IMR-90 (cell line): ENCODE measurements at regions not wholly inside any gene's neighbourhood (a gene's known extent, or its start where the extent isn't known, plus 50 kb on each side); places are given as distances from the start of the nearest gene placed in this dataset.

Experiments used
- ATAC-seq: fragments of 200-7000 bp; cut with Tn5 transposase; 2 replicates; pipeline ENCODE4 v1.9.1; 2020; ENCODE audit warnings: low read depth, mild to moderate bottlenecking, moderate library complexity
- BruUV-seq: library from RNA; stranded (reverse); fragments of 400-500 nt; replicated peaks from 2 replicates; lab custom pipeline; 2021; lab: Mats Ljungman, UMichigan
- CTCF ChIA-PET: fragments of 300-600 bp; formaldehyde crosslinking; extraction: SDS; loops from one replicate; lab custom pipeline; 2021; ENCODE audit warnings: antibody characterized with exemption; lab: Yijun Ruan, JAX
- POLR2A ChIA-PET: fragments of 300-600 bp; sonication (Branson Sonifier 250); formaldehyde crosslinking; loops from one replicate; lab custom pipeline; 2022; ENCODE audit warnings: antibody characterized with exemption; ENCODE audit not compliant: unreplicated experiment; lab: Charles Lee
- DNase-seq: peaks from one replicate; pipeline ENCODE4 v3.0.0; 2013
- H2AFZ ChIP-seq: replicated peaks from 2 replicates; pipeline ENCODE3; 2013; ENCODE audit warnings: low read length, mild to moderate bottlenecking; ENCODE audit not compliant: poor library complexity
- H2AK5ac ChIP-seq: 2 replicates; pipeline ENCODE4 v1.6.1; 2013; ENCODE audit warnings: low read depth, low read length, inconsistent platforms
- H2AK9ac ChIP-seq: replicated peaks from 2 replicates; pipeline ENCODE3; 2013; ENCODE audit warnings: mild to moderate bottlenecking, low read depth, low read length, moderate library complexity; ENCODE audit not compliant: poor library complexity
- H2BK120ac ChIP-seq: 2 replicates; pipeline ENCODE4 v1.6.1; 2013; ENCODE audit warnings: low read depth, low read length, inconsistent platforms
- H2BK15ac ChIP-seq: 3 replicates; pipeline ENCODE4 v1.6.1; 2013; ENCODE audit warnings: low read depth, low read length, inconsistent platforms
- H2BK20ac ChIP-seq: 2 replicates; pipeline ENCODE4 v1.6.1; 2013; ENCODE audit warnings: low read depth, mild to moderate bottlenecking, inconsistent platforms, low read length, moderate library complexity
- H2BK5ac ChIP-seq: 2 replicates; pipeline ENCODE4 v1.6.1; 2013; ENCODE audit warnings: mild to moderate bottlenecking, low read depth, low read length, inconsistent platforms; ENCODE audit not compliant: poor library complexity, severe bottlenecking
- H3K14ac ChIP-seq: replicated peaks from 2 replicates; pipeline ENCODE4 v1.6.1; 2013; ENCODE audit warnings: low read depth, low read length, inconsistent platforms
- H3K18ac ChIP-seq: 2 replicates; pipeline ENCODE4 v1.6.1; 2013; ENCODE audit warnings: low read depth, low read length, control low read depth
- H3K23ac ChIP-seq: 2 replicates; pipeline ENCODE4 v1.6.1; 2013; ENCODE audit warnings: low read depth, low read length, inconsistent platforms
- H3K27ac ChIP-seq: 2 replicates; pipeline ENCODE4 v1.5.1; 2013; ENCODE audit warnings: mild to moderate bottlenecking, control low read depth, low read length; ENCODE audit not compliant: insufficient read depth
- H3K27me3 ChIP-seq: 2 replicates; pipeline ENCODE4 v1.6.1; 2013; ENCODE audit warnings: low read length; ENCODE audit not compliant: control insufficient read depth, insufficient read depth
- H3K36me3 ChIP-seq: 2 replicates; pipeline ENCODE4 v1.6.1; 2013; ENCODE audit warnings: low read length, mixed read lengths; ENCODE audit not compliant: control insufficient read depth, insufficient read depth
- H3K4ac ChIP-seq: 2 replicates; pipeline ENCODE4 v1.6.1; 2013; ENCODE audit warnings: low read depth, low read length, inconsistent platforms
- H3K4me1 ChIP-seq: 2 replicates; pipeline ENCODE4 v1.6.1; 2013; ENCODE audit warnings: low read length, mixed read lengths; ENCODE audit not compliant: control insufficient read depth, insufficient read depth
- H3K4me2 ChIP-seq: 2 replicates; pipeline ENCODE4 v1.6.1; 2013; ENCODE audit warnings: low read depth, mild to moderate bottlenecking, control low read depth, low read length, moderate library complexity
- H3K4me3 ChIP-seq: 2 replicates; pipeline ENCODE4 v1.5.1; 2013; ENCODE audit warnings: low read depth, mild to moderate bottlenecking, control low read depth, low read length, moderate library complexity; ENCODE audit not compliant: insufficient read depth
- H3K56ac ChIP-seq: 2 replicates; pipeline ENCODE4 v1.6.1; 2013; ENCODE audit warnings: low read length, inconsistent platforms; ENCODE audit not compliant: insufficient read depth; ENCODE audit errors: extremely low read depth
- H3K79me1 ChIP-seq, 2 experiments: 2 replicates each; pipeline ENCODE4 v1.6.1; 2013; ENCODE audit warnings: low read length in 2 of 2, inconsistent platforms in 1 of 2, low read depth in 1 of 2
- H3K9ac ChIP-seq: 2 replicates; pipeline ENCODE4 v1.6.1; 2013; ENCODE audit warnings: low read depth, low read length, control low read depth
- H3K9me1 ChIP-seq: 2 replicates; pipeline ENCODE4 v1.6.1; 2013; ENCODE audit warnings: low read length, inconsistent platforms; ENCODE audit not compliant: insufficient read depth
- H3K9me3 ChIP-seq: 2 replicates; pipeline ENCODE4 v1.6.1; 2013; ENCODE audit warnings: low read length; ENCODE audit not compliant: control insufficient read depth, insufficient read depth
- H4K20me1 ChIP-seq: 2 replicates; pipeline ENCODE4 v1.6.1; 2013; ENCODE audit warnings: low read length, inconsistent platforms; ENCODE audit not compliant: insufficient read depth
- H4K5ac ChIP-seq: 2 replicates; pipeline ENCODE4 v1.6.1; 2013; ENCODE audit warnings: mild to moderate bottlenecking, low read depth, low read length, control low read depth
- H4K8ac ChIP-seq, 2 experiments: 2 replicates each; pipeline ENCODE4 v1.6.1; 2013; ENCODE audit warnings: low read depth in 2 of 2, low read length in 2 of 2, control low read depth in 1 of 2, inconsistent platforms in 1 of 2
- H4K91ac ChIP-seq: 2 replicates; pipeline ENCODE4 v1.6.1; 2013; ENCODE audit warnings: low read depth, low read length, inconsistent platforms; ENCODE audit not compliant: insufficient read depth
- BHLHE40 ChIP-seq: fragments of 150-350 bp; IDR thresholded peaks from 2 replicates; pipeline ENCODE4 v1.6.1; 2016; ENCODE audit warnings: mild to moderate bottlenecking, low read depth, low read length
- CEBPB ChIP-seq: IDR thresholded peaks from 2 replicates; pipeline ENCODE4 v1.6.1; 2012; ENCODE audit warnings: low read depth, low read length, improper control_type of control experiment
- CHD1 ChIP-seq: IDR thresholded peaks from 2 replicates; pipeline ENCODE4 v1.6.1; 2012; ENCODE audit warnings: low read depth, low read length, improper control_type of control experiment
- CTCF ChIP-seq: conservative IDR thresholded peaks from 2 replicates; pipeline ENCODE4 v1.5.1; 2012; ENCODE audit warnings: mild to moderate bottlenecking, low read depth, low read length, improper control_type of control experiment
- FOS ChIP-seq: fragments of 150-350 bp; IDR thresholded peaks from 2 replicates; pipeline ENCODE4 v1.6.1; 2016; ENCODE audit warnings: low read depth, low read length
- MAFK ChIP-seq: IDR thresholded peaks from 2 replicates; pipeline ENCODE4 v1.6.1; 2012; ENCODE audit warnings: low read depth, low read length, improper control_type of control experiment
- MAZ ChIP-seq: IDR thresholded peaks from 2 replicates; pipeline ENCODE4 v1.6.1; 2012; ENCODE audit warnings: low read depth, mild to moderate bottlenecking, low read length, improper control_type of control experiment, moderate library complexity, borderline replicate concordance
- MXI1 ChIP-seq: IDR thresholded peaks from 2 replicates; pipeline ENCODE4 v1.6.1; 2012; ENCODE audit warnings: low read depth, mild to moderate bottlenecking, low read length, moderate library complexity, borderline replicate concordance
- NFE2L2 ChIP-seq: fragments of 150-350 bp; IDR thresholded peaks from 2 replicates; pipeline ENCODE4 v1.6.1; 2016; ENCODE audit warnings: low read depth, mild to moderate bottlenecking, low read length
- POLR2A ChIP-seq: IDR thresholded peaks from 2 replicates; pipeline ENCODE4 v1.6.1; 2012; ENCODE audit warnings: mild to moderate bottlenecking, low read depth, low read length
- RAD21 ChIP-seq: IDR thresholded peaks from 2 replicates; pipeline ENCODE4 v1.6.1; 2012; ENCODE audit warnings: low read length, improper control_type of control experiment
- RCOR1 ChIP-seq: IDR thresholded peaks from 2 replicates; pipeline ENCODE4 v1.6.1; 2012; ENCODE audit warnings: mild to moderate bottlenecking, low read length, improper control_type of control experiment; ENCODE audit not compliant: insufficient replicate concordance
- RFX5 ChIP-seq: IDR thresholded peaks from 2 replicates; pipeline ENCODE4 v1.8.0; 2012; ENCODE audit warnings: low read depth, mild to moderate bottlenecking, low read length, moderate library complexity
- SMC3 ChIP-seq: fragments of 150-350 bp; IDR thresholded peaks from 2 replicates; pipeline ENCODE4 v1.6.1; 2016; ENCODE audit warnings: low read depth, mild to moderate bottlenecking, antibody characterized with exemption, low read length, moderate library complexity
- USF2 ChIP-seq: fragments of 150-350 bp; IDR thresholded peaks from 2 replicates; pipeline ENCODE4 v1.6.1; 2017; ENCODE audit warnings: mild to moderate bottlenecking, antibody characterized with exemption, low read length, low read depth
- WGBS, 2 experiments: methylation state at CpG; one replicate each; pipeline versions ENCODE4 v1.1.5 to v1.1.7; 2013; ENCODE audit warnings: missing lambda C conversion rate in 2 of 2; ENCODE audit not compliant: insufficient read length in 1 of 2; ENCODE audit errors: extremely low coverage in 2 of 2; 5-methylcytosine and 5-hydroxymethylcytosine counted together
- dilution Hi-C: fragments of 300-500 bp; cut with HindIII; formaldehyde crosslinking; loops from one replicate; pipeline ENCODE4 v1.14.3; 2018; ENCODE audit warnings: low sequenced_read_pairs; ENCODE audit not compliant: unreplicated experiment
- in situ Hi-C: fragments of 300-500 bp; cut with MboI; formaldehyde crosslinking; loops from 3 replicates; pipeline ENCODE4 v1.14.3; 2019; ENCODE audit warnings: low sequenced_read_pairs, inconsistent platforms, mixed read lengths
- intact Hi-C: fragments of 100-400 bp; cut with micrococcal nuclease; formaldehyde crosslinking; loops from 2 replicates; pipeline ENCODE4 v1.10.0; 2022
- TF ChIP-seq, protein P1 (sequence below): fragments of 150-350 bp; IDR thresholded peaks from 2 replicates; pipeline ENCODE4 v1.6.1; 2016; ENCODE audit warnings: low read depth, mild to moderate bottlenecking, low read length, moderate library complexity, borderline replicate concordance

DNA sequence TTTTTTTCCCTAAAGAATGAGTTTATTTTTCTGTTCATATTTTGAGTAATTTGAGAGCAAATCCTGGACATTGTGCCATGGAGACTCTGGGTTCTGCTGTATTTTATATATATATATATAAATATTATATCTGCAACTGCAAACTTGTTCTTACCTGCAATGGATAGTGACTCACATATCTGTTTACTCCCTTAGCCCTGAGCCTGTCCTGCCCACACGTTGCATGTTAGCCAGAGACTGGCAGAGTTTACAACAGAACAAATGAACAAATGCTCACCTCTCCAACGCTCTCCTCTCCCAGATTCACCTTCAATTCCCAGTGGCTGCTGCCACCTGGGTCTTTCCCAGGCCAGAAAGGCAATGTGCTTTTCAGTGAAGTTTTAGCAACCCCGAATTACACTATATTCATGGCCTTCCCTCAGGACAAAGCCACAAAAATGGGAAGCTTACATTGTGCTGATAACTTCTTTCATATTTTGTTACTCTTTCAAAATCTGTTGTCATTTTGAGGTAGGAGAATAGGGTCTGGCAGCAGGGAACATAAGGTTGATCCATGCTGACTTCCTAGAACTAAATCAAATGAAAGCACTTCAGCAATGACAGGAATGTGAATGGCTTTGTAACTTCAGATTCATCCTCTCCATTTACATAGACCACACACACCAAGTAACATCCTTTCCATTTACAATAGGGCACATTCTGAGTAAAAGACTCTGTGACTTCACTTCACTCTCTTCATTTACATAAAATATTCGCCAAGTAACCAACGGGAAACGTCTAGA is 105.4 kb upstream of the FAM110C start:
- no TSS peak for BruUV-seq
- Histone ChIP-seq H4K20me1 (no peaks in the 10 kb centered on the region), H2BK120ac (no peak overlapping the region), H3K18ac (no peak overlapping the region), H3K9me1 (no peaks in the 10 kb centered on the region), H2BK20ac (no peak overlapping the region), H3K9ac (no peak overlapping the region), H4K5ac (no peak overlapping the region), H3K14ac (no peak overlapping the region), H2AK5ac (no peak overlapping the region), H2BK15ac (no peak overlapping the region), H4K8ac (no peak overlapping the region), H3K4ac (no peak overlapping the region), H2BK5ac (no peak overlapping the region), H3K9me3 (peaks cover 10% of the 10 kb centered on the region; the same call in 1 of the 2 replicates), H3K36me3 (no peaks in the 10 kb centered on the region), H3K27me3 (no peaks in the 10 kb centered on the region), H3K23ac (no peak overlapping the region), H2AFZ (no peak overlapping the region), H3K4me3 (no peak overlapping the region), H2AK9ac (no peak overlapping the region), H3K56ac (no peak overlapping the region), H3K4me2 (no peak overlapping the region), H4K91ac (no peak overlapping the region), H3K79me1 (no peaks in the 10 kb centered on the region), H3K4me1 (no peaks in the 10 kb centered on the region), H3K27ac (no peak overlapping the region)
- intact Hi-C loops (no loop called here), dilution Hi-C loops (no loop called here), in situ Hi-C loops (no loop called here)
- DNase-seq = no peak
- TF ChIP-seq RCOR1 (no peak), CHD1 (no peak), NFE2L2 (no peak), MXI1 (no peak), USF2 (no peak), RAD21 (no peak), RFX5 (no peak), FOS (no peak), BHLHE40 (no peak), POLR2A (no peak), MAZ (no peak), SMC3 (no peak), CEBPB (no peak), MAFK (no peak), CTCF (no peak)
- TF ChIP-seq, protein P1, sequence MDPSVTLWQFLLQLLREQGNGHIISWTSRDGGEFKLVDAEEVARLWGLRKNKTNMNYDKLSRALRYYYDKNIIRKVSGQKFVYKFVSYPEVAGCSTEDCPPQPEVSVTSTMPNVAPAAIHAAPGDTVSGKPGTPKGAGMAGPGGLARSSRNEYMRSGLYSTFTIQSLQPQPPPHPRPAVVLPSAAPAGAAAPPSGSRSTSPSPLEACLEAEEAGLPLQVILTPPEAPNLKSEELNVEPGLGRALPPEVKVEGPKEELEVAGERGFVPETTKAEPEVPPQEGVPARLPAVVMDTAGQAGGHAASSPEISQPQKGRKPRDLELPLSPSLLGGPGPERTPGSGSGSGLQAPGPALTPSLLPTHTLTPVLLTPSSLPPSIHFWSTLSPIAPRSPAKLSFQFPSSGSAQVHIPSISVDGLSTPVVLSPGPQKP = no peak
- no peak for ATAC-seq
- ChIA-PET CTCF (no interaction called here), POLR2A (no interaction called here)
- WGBS, 2 experiments = 14% methylated on average over 1 of the region's 6 CpGs; no CpG with 5 or more reads in 1 of the 2 experiments
